ENCODE measurements at regions not wholly inside any gene's neighbourhood (a gene's known extent, or its start where the extent isn't known, plus 50 kb on each side); places are given as distances from the start of the nearest gene placed in this dataset.
"Not testable (repeated sequence)": the region's sequence is repeated elsewhere in the genome, so short reads cannot be mapped to it uniquely, and the experiment has no call there.

DNA sequence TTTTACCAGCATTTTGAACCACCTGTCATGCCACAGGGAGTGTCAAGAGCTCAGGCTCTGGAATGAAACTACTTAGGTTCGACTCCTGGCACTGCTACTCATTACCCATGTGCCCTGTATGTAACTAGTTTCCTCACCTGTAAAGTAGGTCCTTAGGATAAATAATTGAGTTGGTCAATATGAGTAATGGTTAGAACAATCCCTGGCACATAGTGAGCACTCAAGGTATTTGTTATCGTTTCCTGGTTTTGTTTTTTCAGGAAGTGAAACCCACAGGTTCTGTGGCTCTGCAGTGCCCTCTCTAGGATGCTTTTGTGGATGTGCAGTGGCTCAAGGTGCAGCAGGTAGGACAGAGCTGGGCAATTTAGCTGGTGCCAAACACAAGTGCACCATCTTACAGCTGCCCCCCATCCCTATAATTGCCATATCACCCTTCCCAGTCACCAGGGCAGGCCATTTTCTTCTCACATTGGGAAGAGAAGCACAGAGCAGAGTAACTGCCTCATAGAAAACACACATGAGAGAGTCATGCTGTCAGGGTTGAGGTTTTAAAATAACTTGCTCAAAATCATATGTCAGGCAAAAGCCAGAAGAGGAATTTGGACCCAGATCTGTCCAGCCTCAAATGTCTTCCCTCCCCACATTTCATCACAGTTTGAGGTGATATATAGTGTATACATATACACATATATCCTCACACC is 297.5 kb downstream of the RPAP3 start:
- peak; percentile 91 for ATAC-seq

- no peak for ATAC-seq
These were observed 298.2 kb downstream of the RPAP3 start for GRCh38 chr12:47407463-47408129.

DNA sequence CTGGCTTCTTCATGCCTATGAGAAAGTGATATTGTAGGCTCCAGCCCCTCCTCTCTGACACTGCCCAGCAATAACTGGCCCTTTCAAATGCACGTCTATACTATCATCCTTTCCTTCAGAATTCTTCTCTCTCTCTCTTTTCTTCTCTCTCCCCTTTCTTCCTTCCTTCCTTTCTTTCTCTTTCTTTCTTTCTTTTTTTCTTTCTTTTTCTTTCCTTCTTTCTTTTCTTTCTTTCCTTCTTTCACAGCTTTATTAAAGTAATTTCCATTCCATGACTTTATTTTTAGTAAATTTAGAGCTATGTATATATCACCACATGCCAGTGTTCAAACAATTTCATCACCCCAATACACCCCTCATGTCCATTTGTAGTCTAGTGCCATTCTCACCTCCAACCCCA is 302.1 kb downstream of the RPAP3 start:
- ATAC-seq, result no peak

GRCh38 chr12:47401196-47401595 is 304.6 kb downstream of the RPAP3 start:
- ATAC-seq, result not testable (repeated sequence)

- no peak for ATAC-seq
These were observed 305.6 kb downstream of the RPAP3 start for GRCh38 chr12:47400266-47400665.

DNA sequence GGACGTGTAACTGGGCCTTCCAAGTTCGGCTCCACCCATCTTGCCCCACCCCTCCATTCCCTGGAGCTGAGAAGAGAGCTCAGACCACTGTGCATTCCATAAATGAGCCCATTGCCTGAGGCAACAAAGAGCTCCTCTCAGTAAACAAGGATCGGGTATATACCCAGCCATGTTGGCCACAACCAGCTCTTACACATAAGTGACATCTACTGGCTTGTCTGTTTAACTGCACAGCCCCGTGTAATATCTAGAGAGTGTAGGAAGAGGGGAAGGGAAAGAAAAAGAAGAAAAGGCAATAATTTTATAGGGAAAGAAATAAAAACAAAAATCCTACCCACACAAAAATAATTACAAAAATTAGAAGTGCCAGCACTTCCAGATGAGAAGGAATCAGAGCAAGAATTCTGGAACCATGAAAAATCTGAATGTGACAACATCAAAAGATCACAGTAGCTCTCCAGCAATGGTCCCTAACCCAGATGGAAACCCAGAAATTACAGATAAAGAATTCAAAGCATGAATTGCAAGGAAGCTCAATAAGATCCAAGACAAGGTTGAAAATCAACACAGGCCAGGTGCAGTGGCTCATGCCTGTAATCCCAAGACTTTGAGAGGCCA is 308.1 kb downstream of the RPAP3 start:
- peak; percentile 92 for ATAC-seq

DNA sequence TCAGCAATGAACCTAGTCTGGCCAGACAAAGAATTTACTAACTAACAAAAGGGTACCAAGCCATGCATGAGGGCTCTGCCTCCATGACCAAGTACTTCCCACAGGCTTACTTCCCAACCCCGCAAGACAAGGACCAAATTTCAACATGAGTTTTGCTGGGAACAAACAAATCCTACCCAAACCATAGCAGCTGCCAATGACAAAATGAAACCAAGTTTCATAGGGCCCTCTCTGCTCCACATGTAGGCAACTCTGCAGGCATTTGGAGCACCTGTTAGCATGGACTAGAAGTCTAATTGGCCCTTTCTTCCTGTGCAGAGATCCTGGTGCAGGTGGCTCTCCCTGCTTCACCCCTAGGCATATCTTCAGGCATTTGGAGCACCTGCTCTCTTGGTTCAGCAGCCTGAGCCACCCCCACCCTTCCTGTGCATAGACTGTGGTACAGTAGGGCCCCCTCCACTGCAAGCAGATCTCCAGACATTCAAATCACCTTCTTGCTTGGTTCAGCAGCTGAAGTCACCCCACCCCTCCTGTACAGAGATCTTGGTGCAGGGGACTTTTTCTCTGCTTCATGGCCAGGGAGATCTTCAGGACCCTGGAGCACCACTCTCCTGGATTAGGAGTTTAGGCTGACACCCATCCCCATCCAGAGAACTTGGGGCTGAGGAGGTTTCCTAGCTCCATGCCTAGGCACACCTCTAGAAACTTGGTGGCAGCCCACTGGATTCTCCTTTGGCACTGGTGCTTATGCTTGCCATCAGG is 308.7 kb downstream of the RPAP3 start:
- peak; percentile 65 for ATAC-seq

GRCh38 chr12:47394070-47394469 is 311.8 kb downstream of the RPAP3 start:
- no peak for ATAC-seq

GRCh38 chr12:47393403-47393790 is 312.4 kb downstream of the RPAP3 start:
- ATAC-seq, result no peak

GRCh38 chr12:47391566-47391965 is 311.8 kb upstream of the AMIGO2 start:
- peak; percentile 18 for ATAC-seq

DNA sequence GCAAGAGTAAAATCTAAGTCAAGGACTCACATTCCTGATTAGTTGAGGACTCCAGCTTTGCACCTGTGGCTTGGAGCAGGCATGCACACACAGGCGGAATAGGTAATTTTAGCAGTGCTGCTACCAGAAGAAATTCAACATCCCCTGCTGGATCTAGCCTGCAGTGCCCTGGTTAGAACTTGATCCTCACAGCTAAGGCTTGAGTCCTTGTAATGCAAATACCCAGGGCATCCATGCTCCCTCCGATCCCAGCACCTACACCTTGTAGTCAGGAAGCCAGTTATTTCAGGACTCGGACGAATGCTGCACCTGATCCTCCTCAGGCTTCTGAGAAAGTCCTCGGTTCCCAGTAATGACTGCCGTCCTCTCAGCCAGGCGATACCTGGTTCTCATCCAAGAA is 309.0 kb upstream of the AMIGO2 start:
- ATAC-seq, result no peak

GRCh38 chr12:47387994-47388393 is 308.2 kb upstream of the AMIGO2 start:
- no peak for ATAC-seq

DNA sequence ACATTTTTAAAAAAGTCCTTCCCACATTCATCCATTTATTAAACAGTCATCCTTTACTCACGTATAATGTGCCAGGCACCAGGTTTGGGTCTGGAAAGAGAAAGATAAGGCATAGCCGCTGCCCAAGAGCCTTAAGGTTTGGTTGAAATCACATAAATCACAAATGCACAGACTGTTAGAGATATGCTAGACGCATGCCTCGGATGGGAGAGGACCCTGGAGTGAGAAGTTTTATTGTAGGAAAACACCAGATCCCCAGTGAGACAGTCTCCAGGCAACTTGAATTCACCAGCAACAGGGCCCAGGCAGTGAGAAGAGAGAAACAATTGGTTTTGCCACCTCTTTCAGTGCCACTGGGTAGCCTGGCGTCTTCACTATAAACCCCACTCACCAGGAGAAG is 305.9 kb upstream of the AMIGO2 start:
- ATAC-seq, result no peak

DNA sequence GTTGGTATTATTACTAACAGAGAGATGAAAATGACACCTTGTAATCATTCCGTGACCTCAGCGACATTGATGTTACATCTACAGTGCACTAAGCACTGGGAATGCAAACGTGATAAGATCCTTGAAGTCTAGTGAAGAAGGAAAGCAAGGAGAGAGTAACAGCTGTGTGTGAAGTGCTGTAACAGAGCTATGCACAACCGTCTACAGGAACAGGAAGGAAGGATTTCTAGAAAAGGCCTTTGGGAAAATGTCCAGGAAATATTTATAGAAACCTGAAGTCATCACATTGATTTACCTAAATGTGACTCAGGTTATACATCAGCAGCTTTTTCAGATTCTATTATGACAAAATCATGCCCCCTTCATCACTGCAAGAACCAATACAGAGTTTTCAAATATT is 304.2 kb upstream of the AMIGO2 start:
- no peak for ATAC-seq

DNA sequence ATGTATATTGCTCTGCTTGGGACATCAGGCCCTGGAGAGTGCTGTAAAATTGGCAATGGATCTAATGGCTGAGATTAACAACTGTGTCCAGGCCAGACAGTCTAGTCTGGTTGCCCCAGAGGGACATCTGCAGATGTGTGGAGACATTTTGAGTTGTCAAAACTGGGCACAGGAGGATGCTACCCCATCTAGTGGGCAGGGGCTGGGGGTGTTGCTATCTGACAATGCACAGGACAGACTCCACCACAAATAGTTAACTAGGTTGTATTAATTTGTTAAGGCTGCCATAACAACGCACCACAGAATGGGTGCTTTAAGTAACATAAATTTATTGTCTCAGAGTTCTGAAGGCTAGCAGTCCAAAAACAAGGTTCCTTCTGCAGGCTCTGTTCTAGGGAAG is 302.5 kb upstream of the AMIGO2 start:
- ATAC-seq, result no peak

GRCh38 chr12:47378907-47379306 is 299.1 kb upstream of the AMIGO2 start:
- ATAC-seq, result no peak

DNA sequence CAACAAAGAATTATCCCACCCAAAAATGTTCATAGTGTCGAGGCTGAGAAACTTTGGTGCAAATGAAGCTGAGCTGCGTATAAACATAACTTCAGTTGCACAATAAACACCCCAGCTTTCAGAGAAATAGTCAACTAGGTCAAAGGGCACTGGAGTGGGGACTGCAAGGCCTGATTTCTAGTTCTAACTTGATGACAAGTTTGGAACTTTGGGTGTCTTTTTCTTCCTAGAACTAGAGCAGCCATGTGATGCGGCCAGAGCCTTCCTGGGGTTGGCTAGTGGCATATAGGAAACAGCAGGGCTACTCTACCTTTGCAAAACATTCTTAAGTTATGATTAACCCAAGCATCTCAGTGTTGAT is 298.4 kb upstream of the AMIGO2 start:
- ATAC-seq, result no peak

GRCh38 chr12:47377414-47378221 is 297.9 kb upstream of the AMIGO2 start:
- ATAC-seq, result peak; percentile 87

- ATAC-seq, result no peak
These were observed 297.2 kb upstream of the AMIGO2 start for GRCh38 chr12:47376927-47377326.

DNA sequence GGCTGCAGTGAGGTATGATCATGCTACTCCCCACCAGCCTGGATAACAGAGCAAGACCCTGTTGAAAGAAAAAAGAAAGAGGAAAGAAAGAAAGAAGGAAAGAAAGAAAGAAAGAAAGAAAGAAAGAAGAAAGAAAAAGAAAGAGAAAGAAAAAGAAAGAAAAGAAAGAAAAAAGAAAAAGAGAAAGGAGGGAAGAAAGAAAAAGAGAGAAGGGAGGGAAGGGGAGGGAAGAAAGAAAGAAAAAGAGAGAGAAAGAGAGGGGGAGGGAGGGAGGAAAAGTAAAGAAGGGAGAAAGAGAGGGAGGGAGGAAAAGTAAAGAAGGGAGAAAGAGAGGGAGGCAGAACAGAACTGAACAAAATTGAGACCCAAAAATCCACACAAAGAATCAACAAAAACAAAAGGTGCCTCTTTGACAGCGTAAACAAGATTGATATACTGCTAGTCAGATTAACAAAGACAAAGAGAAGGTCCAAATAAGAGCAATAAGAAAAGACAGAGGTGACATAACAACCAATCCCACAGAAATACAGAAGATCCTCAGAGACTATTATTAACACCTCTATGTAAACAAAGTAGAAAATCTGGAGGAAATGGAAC is 293.9 kb upstream of the AMIGO2 start:
- ATAC-seq, result no peak

GRCh38 chr12:47370421-47370820 is 290.7 kb upstream of the AMIGO2 start:
- peak; percentile 70 for ATAC-seq

DNA sequence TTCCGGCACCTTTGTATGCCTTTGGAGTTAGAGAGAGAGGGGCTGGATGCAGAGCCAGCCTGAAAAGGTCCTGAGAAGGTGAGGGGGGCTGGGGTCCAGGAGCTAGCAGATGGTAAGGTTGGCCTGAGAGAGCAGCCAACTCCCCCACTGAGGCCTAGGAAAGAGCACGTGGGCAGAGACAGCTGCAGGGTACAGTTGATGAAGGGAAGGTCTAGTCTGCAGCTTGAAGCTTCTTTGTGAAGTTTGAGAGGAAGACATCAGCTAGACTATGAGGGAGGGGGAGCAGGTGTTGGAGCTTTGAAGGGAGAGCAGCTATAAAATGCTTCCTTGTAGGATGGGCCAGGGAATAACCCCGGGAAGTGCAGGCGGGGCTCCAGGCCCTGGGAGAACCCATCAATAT is 289.3 kb upstream of the AMIGO2 start:
- no peak for ATAC-seq
